22Rv1 (cell line): ENCODE measurements at regions not wholly inside any gene's neighbourhood (a gene's known extent, or its start where the extent isn't known, plus 50 kb on each side); places are given as distances from the start of the nearest gene placed in this dataset.

Experiments used
- CTCF ChIP-seq: fragments of 450-650 bp; IDR thresholded peaks from 2 replicates; pipeline ENCODE4 v1.5.1; 2017; ENCODE audit warnings: mild to moderate bottlenecking
- ZFX ChIP-seq: fragments of 450-650 bp; IDR thresholded peaks from 2 replicates; pipeline ENCODE4 v1.6.1; 2017; ENCODE audit warnings: antibody characterized with exemption, borderline replicate concordance

- no peak for TF ChIP-seq CTCF
- no peak for TF ChIP-seq ZFX
Observed at GRCh38 chr9:135241381-135242048, 154.0 kb downstream of the OLFM1 start.
